GM21576 (cell line): ENCODE measurements at regions not wholly inside any gene's neighbourhood (a gene's known extent, or its start where the extent isn't known, plus 50 kb on each side); places are given as distances from the start of the nearest gene placed in this dataset.

Experiments
- ATAC-seq: cut with Tn5 transposase; IDR thresholded peaks from one replicate; pipeline ENCODE4 v1.9.1; 2021; ENCODE audit warnings: mild to moderate bottlenecking, moderate library complexity; ENCODE audit not compliant: unreplicated experiment

DNA sequence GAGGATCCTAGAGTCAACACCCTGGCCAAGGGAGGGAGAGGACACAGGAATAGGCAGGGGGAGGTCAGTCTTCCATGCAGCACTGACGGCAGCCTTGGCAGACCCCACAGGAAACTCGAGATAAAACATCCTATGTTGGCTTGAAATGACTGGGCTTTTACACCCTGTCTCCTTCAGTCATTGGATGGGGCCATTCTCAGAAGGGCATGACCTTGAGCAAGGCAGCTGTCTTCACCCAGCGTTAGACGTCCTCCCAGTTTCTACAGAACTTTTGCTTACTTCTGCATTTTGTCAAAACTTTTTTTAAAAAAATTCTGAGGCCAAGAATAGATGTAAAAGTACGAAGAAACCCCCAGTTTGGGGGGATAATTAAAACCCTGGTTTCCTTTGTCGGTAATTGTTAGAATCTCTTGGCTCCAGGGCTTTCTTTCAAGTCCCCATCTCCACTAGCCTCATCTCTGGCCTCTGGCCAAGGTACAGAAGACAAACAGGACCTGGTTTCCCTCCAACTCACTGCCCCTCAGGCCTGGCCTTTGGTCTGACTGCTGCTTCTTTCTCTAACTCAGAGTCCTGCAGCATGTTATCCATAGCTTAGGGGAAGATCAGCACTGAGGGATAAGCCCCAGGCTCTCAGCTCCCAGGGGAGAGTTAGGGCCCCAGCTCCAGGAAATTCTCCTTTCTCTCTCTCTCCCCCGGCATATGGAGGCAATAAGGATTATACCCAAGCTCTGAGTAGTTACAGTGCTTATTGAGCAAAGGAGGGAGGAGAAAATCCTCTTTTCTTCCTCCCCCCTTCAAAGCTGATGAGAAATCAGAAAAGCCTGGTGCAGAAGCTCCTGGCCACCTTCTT lies 51.6 kb upstream of the KCND3 start:
- ATAC-seq, result no peak

DNA sequence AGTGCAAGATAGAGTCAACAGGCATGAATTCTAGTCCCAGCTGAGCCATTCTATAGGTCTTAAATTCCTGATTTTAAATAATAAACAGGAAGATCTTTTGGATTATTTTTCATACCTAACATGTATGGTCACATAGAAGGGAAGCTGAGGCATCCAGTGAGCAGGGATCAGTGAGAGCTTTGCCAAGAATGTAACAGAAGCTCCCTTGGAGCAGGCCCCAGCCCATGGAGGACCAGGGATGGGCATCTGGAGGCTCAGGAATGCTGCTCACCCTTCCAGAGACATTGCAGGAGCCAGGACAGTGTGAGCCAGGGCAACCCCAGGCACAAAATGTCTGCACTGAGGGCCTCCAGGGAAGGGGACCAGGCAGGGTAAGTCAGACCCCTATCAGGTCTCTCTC lies 54.4 kb upstream of the KCND3 start:
- no peak for ATAC-seq

DNA sequence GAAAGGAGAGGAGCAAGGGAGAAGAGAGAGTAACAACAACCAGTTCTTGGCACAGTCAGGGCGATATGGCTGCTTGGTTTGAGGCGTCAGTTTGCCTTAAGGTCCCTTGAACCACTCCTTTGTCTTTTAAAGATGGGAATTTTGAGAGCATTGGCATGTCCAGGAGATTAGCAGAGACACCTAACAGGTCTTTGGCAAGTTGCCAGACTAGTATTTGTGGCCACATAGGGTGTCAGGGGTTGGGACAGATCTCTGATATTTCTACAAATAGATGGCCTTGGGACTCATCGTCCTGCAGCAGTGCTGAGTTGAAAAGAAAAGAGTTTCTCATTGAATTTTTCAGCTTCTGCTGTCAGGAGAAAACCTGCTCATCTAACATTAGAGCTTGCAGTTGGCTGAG lies 55.3 kb upstream of the KCND3 start:
- no peak for ATAC-seq

DNA sequence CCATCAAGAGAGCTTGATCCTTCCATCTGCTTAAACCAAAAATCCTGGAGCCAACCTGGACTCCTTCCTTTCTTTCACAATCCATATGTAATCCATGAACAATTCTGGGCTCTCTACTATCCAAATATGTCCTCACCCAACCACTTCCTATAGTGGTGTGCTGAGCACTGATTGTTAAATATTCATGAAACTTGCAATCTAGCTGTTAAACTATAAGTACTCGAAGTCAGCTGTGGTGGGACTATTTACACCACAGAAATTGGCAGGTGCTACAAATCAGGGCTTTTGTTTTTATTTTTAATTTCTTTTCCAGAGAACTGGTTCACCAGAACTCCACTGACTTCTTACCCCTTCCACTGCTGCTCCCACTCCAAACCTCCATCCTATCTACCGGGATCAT lies 57.2 kb upstream of the KCND3 start:
- no peak for ATAC-seq

DNA sequence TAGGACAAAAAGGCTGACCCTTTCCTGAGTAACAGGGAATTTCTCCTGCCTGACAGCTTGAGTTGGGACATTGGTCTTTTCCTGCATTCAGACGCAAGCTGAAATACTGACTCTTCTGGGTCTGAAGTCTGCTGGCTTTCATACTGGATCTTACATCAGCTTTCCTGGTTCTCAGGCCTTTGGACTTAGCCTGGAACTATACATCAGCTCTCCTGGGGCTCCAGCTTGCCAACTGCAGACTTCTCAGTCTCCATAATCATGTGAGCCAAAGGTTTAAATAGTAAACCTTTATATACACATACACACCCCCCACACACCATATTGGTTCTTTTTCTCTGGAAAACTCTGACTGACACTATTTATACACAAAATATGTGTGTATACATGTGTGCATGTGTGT lies 59.0 kb upstream of the KCND3 start:
- ATAC-seq, result no peak

DNA sequence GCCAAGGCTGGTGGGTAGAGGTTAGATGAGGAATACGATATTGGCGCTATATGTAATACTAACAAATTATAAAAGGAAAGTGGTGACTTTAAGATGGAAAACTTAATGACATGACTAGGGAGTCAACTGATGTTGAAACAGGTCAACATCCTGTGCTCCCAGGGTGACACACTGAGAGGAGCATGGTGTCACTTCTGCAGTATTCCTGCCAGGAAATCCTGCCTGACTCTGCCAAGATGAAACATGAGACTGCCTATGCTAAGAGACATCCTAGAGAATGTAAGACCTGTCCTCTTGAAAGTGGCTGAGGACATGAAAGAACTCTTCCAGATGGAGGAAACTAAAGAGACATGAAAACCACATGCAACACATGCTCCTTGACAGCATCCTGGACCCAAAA lies 65.0 kb upstream of the KCND3 start:
- ATAC-seq, result no peak

DNA sequence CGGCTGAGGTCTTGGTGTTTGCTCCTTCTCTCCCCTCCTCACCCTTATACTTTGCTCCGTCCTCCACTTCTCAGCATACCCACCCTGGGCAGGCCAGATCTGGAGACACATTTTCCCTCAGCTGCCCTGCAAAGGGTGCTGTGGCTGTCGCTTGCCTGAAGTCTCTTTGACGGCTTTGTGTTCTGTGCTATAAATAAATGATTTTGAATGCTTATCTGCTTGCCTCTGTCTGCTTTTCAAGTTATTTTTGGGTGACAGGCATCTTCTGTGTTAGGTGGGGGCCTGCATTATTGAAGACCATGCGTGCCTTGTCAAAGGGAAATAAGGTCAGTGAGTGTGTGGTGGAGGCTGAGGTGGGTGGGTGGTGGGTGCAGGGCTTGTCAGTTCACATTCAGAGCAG lies 66.9 kb upstream of the KCND3 start:
- ATAC-seq, result no peak

DNA sequence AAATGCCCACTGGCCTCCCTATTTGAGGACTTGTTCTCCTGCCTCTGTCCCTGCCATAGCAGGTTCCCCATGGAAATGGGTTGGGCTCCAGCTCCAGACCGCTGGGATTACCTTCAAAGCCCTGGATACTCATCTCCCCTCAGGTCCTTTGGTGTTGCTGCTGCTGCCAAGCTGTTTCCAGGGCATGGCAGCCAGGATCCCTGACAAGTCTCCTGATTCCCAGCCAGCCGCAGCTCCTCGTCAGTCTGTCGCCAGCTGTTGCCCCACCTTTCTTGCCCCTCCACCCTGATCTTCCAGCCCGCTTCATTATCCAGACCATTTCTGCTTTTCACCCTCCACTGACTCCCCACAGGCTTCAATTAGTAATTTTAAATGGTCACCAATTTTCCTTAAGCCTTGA lies 68.3 kb upstream of the KCND3 start:
- ATAC-seq, result no peak

DNA sequence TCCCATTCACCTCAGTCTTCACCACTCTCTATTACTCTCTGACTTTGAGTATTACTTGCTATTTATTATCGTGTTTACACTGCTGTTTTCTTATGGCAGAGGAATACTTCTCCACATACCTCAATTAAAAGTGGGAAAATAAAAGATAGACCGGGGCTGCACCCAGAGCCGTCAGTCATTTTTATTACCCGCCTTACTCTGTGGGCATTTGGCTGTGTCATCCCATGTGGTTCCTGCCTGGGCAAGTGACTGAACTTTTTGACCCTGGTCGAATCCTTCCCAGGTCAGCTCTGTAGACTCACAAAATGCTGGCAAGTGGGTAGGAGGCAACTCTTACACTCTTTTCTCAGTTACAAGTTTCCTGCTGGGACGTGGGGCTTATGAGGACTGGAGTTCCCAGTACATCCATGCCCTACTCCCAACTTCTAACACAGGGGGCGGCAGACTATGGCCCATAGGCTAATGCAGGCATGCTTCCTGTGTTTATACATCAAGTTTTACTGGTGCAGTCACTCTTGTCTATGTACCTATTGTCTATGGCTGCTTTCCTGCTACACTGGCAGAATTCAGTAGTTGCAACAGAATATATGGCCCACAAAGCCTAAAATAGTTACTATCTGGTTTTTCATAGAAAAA lies 69.5 kb upstream of the KCND3 start:
- no peak for ATAC-seq

DNA sequence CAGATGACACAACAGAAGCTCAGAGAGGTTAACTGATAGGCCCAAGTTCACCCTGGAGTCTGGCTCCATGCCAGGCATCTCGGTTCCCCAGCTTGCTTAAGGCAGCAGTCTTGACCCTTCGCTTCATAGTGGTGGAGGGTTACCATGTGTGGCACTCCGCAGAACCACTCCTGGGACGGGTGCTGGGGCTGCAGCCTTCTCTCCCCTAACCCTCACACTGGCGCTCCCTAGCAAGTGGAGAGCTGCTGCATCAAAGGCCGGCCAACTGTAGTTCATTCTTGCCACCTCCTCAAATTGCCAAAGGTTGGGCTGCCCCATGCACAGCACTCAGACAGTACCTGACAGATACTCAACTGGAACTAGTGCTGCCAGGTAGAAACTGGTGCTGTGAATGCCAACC lies 70.2 kb upstream of the KCND3 start:
- no peak for ATAC-seq

DNA sequence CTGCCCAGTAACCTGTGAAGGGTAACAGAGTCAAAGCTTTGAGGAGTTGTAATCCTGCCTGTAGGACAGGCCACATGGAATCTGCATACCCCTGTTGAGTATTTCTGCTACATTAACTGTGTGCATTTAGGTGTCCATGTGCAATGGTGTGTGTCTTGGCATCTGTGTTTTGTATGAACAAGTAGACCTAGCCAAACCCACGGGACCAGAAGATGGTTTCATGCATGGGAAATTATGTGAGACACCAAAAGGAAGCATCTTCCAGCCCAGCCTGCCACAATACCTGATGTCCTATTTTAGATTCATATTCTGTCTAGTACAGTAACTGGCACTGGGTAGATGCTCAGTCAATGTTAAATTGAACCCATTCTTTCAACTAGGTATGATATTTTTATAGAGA lies 70.8 kb upstream of the KCND3 start:
- ATAC-seq, result no peak

DNA sequence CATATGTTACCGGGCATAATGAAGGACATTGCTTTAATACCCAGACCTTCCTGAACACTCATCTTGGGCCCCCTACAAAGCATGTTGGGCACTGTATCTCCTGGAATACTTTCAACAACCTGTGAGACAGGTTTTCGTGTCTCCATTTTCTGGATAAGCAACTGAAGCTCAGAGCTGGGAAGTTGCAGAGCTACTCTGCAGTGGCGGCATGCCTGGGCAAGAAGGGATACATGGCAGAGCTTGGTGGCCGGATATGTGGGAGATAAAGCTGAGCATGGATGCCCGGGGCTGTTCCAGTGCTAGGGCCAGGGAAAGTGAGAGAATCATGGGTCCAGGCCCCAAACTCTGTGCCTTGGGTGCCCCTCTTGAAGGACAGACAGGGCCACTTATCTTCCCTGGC lies 71.6 kb upstream of the KCND3 start:
- no peak for ATAC-seq

DNA sequence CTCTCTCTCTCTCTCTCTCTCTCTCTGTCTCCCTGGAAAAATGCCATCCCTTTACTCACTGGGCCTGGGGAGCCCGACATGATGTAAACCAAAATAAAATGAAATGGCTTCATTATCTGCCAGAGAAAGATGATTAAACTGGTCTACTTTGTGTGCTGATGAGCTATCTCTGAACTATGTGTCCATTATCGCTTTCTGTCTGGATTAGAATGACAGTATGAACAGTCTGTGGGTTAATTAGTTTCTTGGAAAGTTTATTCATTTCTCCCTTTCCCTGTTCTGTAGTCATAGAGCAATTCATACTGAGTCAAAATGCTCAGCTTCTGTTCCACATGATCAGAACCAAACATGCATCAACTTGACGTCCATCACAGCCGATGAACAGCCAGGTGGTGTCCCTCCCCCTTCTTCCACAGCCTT lies 72.4 kb upstream of the KCND3 start:
- no peak for ATAC-seq

DNA sequence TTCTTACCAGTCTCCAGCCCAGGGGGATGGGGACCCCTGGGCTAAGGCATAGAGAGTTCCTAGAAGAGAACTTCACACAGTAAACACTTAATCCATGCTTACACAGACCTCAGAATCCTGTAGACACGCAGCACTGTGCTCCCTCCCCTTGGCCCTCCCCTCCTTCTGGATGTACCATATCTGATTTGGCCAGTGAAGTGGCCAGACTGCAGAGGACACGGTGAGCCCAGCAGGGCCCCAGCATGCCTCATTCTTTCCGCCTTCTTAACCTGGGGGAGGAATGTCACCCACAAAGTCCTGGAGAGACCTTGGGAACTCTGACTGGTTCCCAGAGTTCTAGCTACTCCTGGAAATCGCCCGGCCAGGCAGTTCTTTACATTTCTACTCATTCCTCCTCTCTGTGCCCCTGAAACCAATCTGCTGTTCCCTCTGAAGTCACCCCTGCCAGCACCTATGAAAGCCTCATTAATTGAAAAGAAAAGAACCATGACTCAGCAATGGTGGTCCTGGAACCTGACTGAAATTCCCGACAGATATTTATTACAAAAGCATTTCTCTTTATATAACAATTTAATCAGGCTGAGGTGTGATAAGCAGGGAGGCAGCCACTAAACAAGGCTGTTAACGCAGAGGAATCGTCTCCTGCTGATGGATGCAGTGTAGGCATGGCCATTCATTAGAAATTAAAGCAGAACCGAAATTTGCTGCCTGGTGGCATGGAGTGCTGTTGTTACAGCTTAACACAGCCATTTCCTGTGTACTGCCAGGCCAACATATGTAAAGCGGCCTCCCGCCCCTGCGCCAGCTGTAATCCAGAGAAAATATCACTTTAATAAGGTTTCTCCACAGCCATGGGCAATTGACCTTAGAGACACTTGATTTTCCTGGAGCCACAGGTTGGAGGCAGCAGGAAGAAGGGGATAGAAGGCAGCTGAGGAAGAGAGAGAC lies 74.6 kb upstream of the KCND3 start:
- ATAC-seq, result peak; percentile 58

DNA sequence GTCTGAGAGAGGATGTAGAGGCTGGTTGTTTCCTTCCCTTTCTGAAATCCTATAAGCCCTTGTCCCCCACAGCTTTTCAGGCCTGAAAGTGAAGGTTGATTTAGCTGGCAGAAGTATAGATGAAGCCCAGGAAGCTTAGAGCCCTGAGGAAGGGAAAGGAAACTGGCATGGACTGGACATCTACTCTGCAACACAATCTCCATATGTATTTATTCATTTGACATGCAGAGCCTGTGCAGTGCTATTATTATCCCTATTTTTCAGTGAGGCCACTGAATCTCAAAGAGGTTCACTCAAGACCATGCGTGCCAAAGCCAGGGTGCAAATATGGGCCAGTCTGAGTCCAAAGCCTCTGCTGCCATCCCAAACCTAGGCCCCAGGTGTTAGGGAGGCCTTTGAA lies 78.5 kb upstream of the KCND3 start:
- ATAC-seq, result no peak

DNA sequence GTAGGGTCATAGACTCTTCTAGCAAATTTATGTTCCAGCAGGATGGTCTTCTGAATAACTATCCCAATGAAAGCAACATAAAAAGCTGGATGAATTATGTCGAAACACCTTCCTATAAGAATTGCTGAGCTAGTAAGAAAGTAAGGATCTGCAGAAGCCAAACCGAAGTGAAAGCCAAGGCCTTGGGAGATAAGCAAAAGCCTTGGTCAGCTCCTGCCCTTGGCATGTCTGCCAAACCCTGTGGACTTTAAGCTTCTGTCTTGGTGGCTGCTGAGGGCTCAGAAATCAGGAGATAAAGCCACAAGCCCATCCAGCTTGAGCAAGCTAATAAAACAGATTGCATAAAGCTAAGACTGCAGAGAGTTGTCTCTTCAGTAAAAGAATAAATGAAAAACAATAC lies 81.2 kb upstream of the KCND3 start:
- ATAC-seq, result no peak

DNA sequence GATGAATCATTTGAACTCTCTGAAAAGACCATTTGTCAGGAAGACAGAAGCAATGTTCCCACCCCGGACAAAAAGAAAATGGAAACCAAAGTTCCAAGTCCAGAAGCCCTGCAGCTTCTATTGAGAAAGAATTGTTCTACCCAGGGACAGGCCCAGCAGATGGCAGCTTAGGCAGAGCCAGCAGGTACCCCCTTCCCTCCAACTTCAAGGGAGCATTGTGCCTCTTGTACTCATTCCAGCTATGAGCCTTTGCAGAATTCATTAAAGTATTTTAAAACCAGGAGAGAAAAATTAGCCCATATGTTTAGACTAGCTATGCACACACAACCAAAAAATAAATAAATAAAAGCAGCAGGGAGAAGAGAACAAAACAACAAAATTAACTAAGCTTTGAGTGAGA lies 85.2 kb upstream of the KCND3 start:
- ATAC-seq, result no peak

DNA sequence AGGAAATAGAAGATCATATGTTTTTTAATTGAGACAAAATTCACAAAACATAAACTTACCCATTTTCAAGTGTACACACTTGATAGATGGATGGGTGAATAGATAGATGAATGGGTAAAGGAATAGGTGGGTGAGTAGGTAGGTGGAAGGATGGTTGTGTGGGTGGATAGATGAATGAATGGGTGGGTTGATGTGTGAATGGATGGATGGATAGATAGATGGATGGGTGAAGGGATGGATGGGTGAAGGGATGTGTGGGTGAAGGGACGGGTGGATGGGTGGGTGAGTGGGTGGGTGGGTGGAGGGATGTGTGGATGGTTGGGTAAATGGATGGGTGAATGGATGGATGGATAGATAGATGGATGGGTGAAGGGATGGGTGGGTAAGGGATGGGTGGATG lies 86.1 kb upstream of the KCND3 start:
- ATAC-seq, result no peak

DNA sequence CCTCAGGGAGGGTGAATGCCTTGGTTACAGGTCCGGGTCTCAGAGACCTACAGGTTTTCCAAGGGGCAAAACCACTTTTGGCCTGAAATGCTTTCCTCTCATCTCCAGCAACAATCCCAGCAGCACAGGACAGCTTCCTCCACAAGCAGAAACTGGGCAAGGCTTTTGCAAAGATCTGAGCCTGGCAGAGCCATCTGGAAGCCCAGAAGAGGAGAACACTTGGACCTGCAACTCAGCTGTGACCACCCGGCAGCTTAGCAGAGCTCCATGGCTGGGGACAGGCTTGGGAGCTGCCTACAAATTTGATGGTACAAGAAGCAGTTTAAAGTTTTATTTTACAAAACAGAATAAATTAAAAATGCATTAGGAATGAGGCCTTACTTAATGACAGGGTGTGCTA lies 90.0 kb upstream of the KCND3 start:
- no peak for ATAC-seq

DNA sequence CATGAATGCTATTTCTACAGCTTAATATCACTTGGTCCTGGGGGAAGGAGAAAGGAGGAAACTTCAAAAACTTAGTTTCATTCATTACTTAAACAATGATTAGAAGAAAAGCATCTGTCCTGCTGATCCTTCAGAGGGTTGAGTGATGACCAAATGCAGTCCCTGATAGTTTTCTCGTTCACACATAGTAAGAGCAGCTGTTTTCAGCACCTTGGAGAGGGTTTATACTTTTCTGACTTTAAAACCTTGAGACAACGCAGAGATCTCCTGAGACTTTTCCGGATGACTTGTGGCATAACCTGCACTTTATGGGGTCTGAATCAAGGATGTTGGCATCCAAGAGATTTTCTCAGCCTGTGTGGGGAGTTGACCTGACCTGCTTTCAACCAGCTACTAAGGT lies 94.0 kb upstream of the KCND3 start:
- ATAC-seq, result no peak

DNA sequence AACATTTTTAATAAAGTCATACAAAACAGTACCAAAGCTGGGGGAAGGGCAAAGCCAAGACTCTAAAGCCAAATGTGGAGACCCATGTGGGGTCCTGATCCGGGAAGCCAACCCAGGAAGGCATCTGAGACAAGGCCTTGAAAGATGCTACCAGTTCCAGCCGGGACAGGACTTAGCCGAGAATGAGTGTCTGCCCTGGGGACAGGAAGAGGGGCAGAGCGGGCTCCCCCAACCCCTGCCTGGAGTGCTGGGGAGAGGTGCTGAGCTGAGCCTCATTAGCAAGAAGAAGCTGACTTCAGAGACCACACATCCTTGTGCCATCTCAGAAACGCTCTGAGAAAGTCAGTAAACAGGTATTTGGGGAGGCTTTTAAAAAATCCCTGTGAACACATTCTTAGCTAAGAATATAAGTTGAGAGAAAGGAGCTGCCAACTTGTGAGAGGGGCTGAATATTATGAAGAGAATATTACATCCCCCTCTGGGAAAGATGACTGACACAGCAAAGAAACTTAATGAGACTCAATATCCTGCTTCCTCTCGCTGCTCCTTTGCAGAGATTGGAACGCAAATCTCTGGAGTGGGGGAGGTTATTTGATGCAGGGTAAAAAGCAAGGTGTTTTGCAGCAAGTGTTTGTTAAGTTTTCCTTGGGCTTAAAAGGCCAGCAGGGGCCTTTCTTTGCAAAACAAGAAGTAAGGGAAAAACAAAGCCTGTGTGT lies 103.3 kb upstream of the KCND3 start:
- no peak for ATAC-seq
